ENCODE measurements at regions not wholly inside any gene's neighbourhood (a gene's known extent, or its start where the extent isn't known, plus 50 kb on each side); places are given as distances from the start of the nearest gene placed in this dataset.

DNA sequence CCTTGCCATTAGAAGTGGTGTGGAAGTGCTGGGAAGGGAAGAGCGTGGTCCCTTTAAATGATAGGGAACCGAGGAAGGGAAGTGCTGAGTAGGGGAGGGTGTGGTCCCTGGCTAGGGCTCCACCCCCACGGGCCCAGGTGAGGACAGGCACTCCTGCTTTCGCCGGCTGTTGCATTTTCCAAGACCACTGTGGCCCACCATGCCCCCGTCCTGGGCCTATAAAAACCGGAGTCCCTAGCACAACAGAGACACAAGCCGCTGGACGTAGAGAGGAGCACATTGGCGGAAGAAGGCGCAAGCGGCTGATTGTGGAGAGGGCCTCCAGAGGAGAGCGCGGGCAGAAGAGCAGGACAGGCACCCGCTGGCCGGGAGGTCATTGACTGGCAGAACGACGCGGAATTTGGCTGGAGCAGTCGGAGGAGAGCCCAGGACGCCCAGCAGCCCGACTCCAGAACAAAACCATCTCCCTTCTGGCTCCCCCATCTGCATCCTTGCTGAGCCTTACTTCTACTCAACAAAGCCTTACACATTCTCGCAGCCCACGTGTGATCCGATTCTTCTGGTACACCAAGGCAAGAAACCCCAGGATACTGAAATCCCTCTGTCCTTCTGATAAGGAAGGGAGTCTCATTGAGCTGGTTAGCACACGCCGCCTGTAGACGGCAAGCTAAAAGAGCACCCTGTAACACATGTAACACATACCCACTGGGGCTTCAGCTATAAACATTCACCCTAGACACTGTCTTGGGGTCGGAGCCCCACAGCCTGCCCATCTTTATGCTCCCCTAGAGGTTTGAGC lies 146.2 kb upstream of the LYZL1 start:
- peak overlapping the region; percentile 3 for H3K4me2 ChIP-seq (replicated peaks; ENCODE audit: extremely low read depth, low read length, poor library complexity, severe bottlenecking)

DNA sequence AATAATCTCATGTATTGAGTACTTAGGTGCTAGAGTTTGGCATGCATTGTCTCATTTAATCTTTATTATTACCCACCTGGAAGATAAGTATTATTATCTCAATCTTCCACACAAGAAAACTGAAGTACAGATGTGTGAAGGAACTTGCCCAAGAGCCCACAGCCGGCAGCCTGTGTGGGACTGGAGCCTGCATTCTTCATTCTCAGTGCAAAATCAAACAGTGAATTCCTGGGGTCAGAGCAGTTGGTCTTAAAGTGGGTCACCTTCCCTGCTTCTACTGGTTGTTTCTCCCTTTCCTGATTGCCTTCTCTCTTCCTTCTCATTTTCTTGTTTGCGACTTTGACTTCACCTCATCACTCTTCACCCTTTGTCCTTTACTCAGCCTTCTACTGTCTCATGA lies 144.7 kb upstream of the LYZL1 start:
- WGBS (ENCODE audit: insufficient coverage): 80% methylated on average over 1 of the region's 2 CpGs
- Mint-ChIP-seq H3K4me1 (peaks cover 5% of the 10 kb centered on the region), H3K27ac (peak overlapping the region in 1 of 7 donors; percentile 85), H3K9me3 (peaks cover 0 to 2% (median 0%) of the 10 kb centered on the region in 7 donors), H3K36me3 (no peaks in the 10 kb centered on the region), H3K27me3 (ENCODE audit: low read depth in 3 of 3) (peaks cover 5 to 38% (median 20%) of the 10 kb centered on the region in 3 donors), H3K4me3 (peak overlapping the region in 1 of 2 donors; percentile 12)
- TF ChIP-seq, protein P1, sequence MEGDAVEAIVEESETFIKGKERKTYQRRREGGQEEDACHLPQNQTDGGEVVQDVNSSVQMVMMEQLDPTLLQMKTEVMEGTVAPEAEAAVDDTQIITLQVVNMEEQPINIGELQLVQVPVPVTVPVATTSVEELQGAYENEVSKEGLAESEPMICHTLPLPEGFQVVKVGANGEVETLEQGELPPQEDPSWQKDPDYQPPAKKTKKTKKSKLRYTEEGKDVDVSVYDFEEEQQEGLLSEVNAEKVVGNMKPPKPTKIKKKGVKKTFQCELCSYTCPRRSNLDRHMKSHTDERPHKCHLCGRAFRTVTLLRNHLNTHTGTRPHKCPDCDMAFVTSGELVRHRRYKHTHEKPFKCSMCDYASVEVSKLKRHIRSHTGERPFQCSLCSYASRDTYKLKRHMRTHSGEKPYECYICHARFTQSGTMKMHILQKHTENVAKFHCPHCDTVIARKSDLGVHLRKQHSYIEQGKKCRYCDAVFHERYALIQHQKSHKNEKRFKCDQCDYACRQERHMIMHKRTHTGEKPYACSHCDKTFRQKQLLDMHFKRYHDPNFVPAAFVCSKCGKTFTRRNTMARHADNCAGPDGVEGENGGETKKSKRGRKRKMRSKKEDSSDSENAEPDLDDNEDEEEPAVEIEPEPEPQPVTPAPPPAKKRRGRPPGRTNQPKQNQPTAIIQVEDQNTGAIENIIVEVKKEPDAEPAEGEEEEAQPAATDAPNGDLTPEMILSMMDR (IDR thresholded peaks at IDR 0.05): no peak
- no peaks in the 10 kb centered on the region for H3K36me3 ChIP-seq (replicated peaks in 1 of 2; ENCODE audit: control insufficient read depth in 1 of 2, insufficient read depth in 2 of 2, low read length in 2 of 2)
- no peak overlapping the region for H3K27ac ChIP-seq (ENCODE audit: low read depth in 1 of 2, low read length in 2 of 2)
- H3K27me3 ChIP-seq (ENCODE audit: control insufficient read depth in 2 of 2, insufficient read depth in 2 of 2, low read length in 2 of 2): peaks cover 3 to 8% of the 10 kb centered on the region in 2 donors
- no peak overlapping the region for H3K4me2 ChIP-seq (replicated peaks; ENCODE audit: extremely low read depth, low read length, poor library complexity, severe bottlenecking)
- intact Hi-C loops (cut with micrococcal nuclease): no loop called here
- DNase-seq: no peak
- no peaks in the 10 kb centered on the region for H3K79me2 ChIP-seq (ENCODE audit: insufficient read depth, low read length)
- no peak overlapping the region for H3K4me3 ChIP-seq (replicated peaks in 1 of 3; ENCODE audit: low read depth in 2 of 3, low read length in 3 of 3)
- H3K4me1 ChIP-seq (ENCODE audit: control insufficient read depth in 1 of 2, insufficient read depth in 2 of 2, low read length in 2 of 2): no peaks in the 10 kb centered on the region
- no peak overlapping the region for H3K9ac ChIP-seq (ENCODE audit: insufficient read depth, low read length, poor library complexity, severe bottlenecking)
- H4K20me1 ChIP-seq (ENCODE audit: insufficient read depth, low read length): no peaks in the 10 kb centered on the region
- no peak overlapping the region for H2AFZ ChIP-seq (ENCODE audit: insufficient read depth, low read depth, low read length, poor library complexity, severe bottlenecking)
- H3K9me3 ChIP-seq (replicated peaks in 1 of 2; ENCODE audit: control insufficient read depth in 1 of 2, insufficient read depth in 1 of 2, low read length in 2 of 2): no peaks in the 10 kb centered on the region

More for the DNA sequence above, 146.2 kb upstream of the LYZL1 start:
- H3K9me3 Mint-ChIP-seq: peaks cover 0 to 1% (median 0%) of the 10 kb centered on the region in 7 donors
- peaks cover 5% of the 10 kb centered on the region for H3K4me1 Mint-ChIP-seq
- no peaks in the 10 kb centered on the region for H4K20me1 ChIP-seq (ENCODE audit: insufficient read depth, low read length)
- H3K27ac ChIP-seq (ENCODE audit: low read depth in 1 of 2, low read length in 2 of 2): no peak overlapping the region
- H3K79me2 ChIP-seq (ENCODE audit: insufficient read depth, low read length): no peaks in the 10 kb centered on the region
- H3K9ac ChIP-seq (ENCODE audit: insufficient read depth, low read length, poor library complexity, severe bottlenecking): no peak overlapping the region
- 70% methylated on average over 22 of the region's 29 CpGs for WGBS (ENCODE audit: insufficient coverage)
- no peaks in the 10 kb centered on the region for H3K36me3 ChIP-seq (replicated peaks in 1 of 2; ENCODE audit: control insufficient read depth in 1 of 2, insufficient read depth in 2 of 2, low read length in 2 of 2)
- H3K27me3 Mint-ChIP-seq (ENCODE audit: low read depth in 3 of 3): peaks cover 7 to 37% (median 17%) of the 10 kb centered on the region in 3 donors
- no peaks in the 10 kb centered on the region for H3K9me3 ChIP-seq (replicated peaks in 1 of 2; ENCODE audit: control insufficient read depth in 1 of 2, insufficient read depth in 1 of 2, low read length in 2 of 2)
- TF ChIP-seq, protein P1 (IDR thresholded peaks at IDR 0.05): no peak
- no peak overlapping the region for H3K4me3 ChIP-seq (replicated peaks in 1 of 3; ENCODE audit: low read depth in 2 of 3, low read length in 3 of 3)
- no peaks in the 10 kb centered on the region for H3K36me3 Mint-ChIP-seq
- H2AFZ ChIP-seq (ENCODE audit: insufficient read depth, low read depth, low read length, poor library complexity, severe bottlenecking): no peak overlapping the region
- peaks cover 3 to 8% of the 10 kb centered on the region in 2 donors for H3K27me3 ChIP-seq (ENCODE audit: control insufficient read depth in 2 of 2, insufficient read depth in 2 of 2, low read length in 2 of 2)
- DNase-seq: no peak
- H3K27ac Mint-ChIP-seq: no peak overlapping the region
- no peaks in the 10 kb centered on the region for H3K4me1 ChIP-seq (ENCODE audit: control insufficient read depth in 1 of 2, insufficient read depth in 2 of 2, low read length in 2 of 2)
- intact Hi-C loops (cut with micrococcal nuclease): no loop called here
- peak overlapping the region; percentile 28 to 74 for H3K4me3 Mint-ChIP-seq
